Astrocyte of the cerebellum (primary cell): ENCODE measurements at regions not wholly inside any gene's neighbourhood (a gene's known extent, or its start where the extent isn't known, plus 50 kb on each side); places are given as distances from the start of the nearest gene placed in this dataset.

Source experiments
- DNase-seq: peaks from one replicate; pipeline ENCODE4 v3.0.0-alpha.2; 2011; ENCODE audit warnings: low read depth
- H3K4me3 ChIP-seq: 2 replicates; pipeline ENCODE4 v1.5.1; 2011; ENCODE audit warnings: mild to moderate bottlenecking, low read depth, low read length, moderate library complexity
- CTCF ChIP-seq: IDR thresholded peaks from 2 replicates; pipeline ENCODE4 v1.5.1; 2012; ENCODE audit warnings: low read length, low read depth, moderate library complexity, mild to moderate bottlenecking; ENCODE audit errors: missing control alignments
- in situ Hi-C: cut with HindIII; loops from 2 replicates; pipeline ENCODE4 v1.10.0; 2017; ENCODE audit warnings: low sequenced_read_pairs

DNA sequence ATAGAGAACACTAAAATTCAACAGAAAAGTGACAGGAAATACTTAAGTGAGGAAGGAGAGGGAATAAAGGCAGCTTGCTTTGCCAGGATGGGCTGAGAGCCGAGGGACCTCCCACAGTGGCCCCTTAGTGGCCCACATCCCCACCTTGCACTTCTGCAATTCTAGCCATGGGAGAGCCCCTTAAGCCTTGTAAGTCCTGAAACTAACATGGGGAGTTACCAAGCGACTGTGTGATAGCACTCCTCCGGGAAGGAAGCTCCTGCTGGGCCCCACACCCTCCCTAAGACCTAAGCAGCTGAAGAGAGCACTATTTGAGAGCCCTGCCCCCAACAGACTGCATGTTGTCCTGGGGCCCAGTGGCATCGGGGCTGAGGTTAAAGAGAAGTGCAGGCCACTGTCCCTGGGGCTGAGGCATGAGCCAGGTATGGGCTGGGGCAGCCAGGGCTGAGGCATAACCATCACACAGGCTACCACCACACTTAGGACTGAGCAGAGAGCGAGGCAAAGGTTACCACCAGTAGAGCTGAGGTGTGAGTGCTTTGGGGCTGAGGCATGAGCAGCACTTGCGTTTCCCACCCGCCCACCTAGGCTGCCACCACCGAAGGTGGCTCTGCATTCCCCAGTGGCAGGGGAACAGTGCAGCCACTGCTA lies 301.8 kb upstream of the TRPC7 start:
- DNase-seq = no peak
- no peak for TF ChIP-seq CTCF
- in situ Hi-C loops = no loop called here
- no peak overlapping the region for H3K4me3 ChIP-seq

DNA sequence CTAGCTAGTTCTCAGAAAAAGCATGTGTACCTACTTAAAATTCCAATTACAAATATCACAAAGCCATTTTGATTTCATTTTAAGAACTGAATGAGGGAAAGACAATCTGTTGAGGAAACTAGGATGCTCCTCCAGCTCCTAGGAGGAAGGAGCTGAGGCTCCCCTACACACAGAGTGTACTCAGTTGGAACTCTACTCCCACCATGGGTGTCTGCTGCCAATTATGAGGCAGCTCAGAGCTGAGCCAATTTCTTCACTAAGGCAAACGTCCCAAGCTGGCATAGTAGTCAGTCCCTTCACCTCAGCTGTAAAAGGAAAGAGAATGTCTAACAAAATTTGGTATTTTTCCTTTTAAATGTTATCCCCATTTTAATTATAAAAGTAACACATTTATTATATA lies 300.0 kb upstream of the TRPC7 start:
- no peak for TF ChIP-seq CTCF
- DNase-seq = no peak
- no peak overlapping the region for H3K4me3 ChIP-seq
- in situ Hi-C loops = no loop called here

- TF ChIP-seq CTCF = no peak
- DNase-seq = no peak
- H3K4me3 ChIP-seq = no peak overlapping the region
- in situ Hi-C loops = no loop called here
Observed at GRCh38 chr5:136661026-136661425, 295.7 kb upstream of the TRPC7 start.

GRCh38 chr5:136656811-136657210 lies 291.5 kb upstream of the TRPC7 start:
- no peak overlapping the region for H3K4me3 ChIP-seq
- in situ Hi-C loops = no loop called here
- peak; percentile 3 for DNase-seq
- no peak for TF ChIP-seq CTCF

DNA sequence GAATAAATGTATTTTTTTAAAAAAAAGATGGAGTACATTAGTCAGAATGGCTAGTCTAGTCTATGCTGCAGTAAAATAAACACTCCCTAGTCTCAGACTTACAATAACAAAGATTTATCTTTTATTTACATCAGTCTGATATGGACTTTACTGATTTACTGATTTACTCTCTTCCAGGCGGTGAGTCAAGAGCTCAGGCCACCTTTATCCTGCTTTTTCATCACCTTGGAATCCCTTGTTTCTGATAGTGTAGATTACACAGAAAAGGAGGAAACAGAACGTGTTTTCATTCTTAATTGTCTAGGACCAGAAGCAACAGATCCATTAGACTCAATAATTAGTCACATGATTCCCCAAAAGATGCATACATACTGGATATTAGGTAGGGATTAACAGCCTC lies 290.1 kb upstream of the TRPC7 start:
- DNase-seq = no peak
- no peak for TF ChIP-seq CTCF
- in situ Hi-C loops = no loop called here
- no peak overlapping the region for H3K4me3 ChIP-seq

DNA sequence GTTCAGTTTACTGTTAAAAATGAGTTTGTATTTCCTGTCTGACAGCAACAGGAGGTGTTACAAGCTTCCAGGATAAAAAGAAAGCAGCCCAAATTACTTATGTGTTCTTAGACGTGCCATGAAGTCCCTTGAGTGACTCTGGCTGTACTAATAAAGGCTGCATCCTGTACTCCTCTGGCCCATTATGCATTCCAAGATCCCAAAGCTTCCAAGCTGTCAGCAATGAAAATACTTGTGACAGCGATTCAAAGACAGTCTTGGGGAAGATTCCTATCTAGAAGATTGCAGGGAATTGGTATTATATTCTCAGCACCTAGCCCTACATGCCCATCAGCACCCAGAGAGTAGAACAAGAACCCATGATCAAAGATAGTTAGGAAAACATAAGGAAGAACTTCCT lies 281.6 kb upstream of the TRPC7 start:
- in situ Hi-C loops = no loop called here
- no peak for TF ChIP-seq CTCF

More for the DNA sequence above, 281.6 kb upstream of the TRPC7 start:
- DNase-seq = no peak
- H3K4me3 ChIP-seq = no peak overlapping the region
